ENCODE measurements at regions not wholly inside any gene's neighbourhood (a gene's known extent, or its start where the extent isn't known, plus 50 kb on each side); places are given as distances from the start of the nearest gene placed in this dataset.

GRCh38 chr5:3142261-3143027 is 391.0 kb upstream of the IRX2 start:
- DNase-seq (no peak), ATAC-seq (no peak)
- Histone ChIP-seq H3K4me1 (no peaks in the 10 kb centered on the region), H3K36me3 (ENCODE audit: insufficient read depth in 1 of 2, low read depth in 1 of 2) (no peaks in the 10 kb centered on the region), H3K27me3 (ENCODE audit: insufficient read depth in 3 of 3, low read length in 2 of 3) (peaks cover 0 to 2% (median 0%) of the 10 kb centered on the region in 3 donors), H3K27ac (no peak overlapping the region), H3K9me3 (no peaks in the 10 kb centered on the region), H3K4me3 (no peak overlapping the region)
- TF ChIP-seq, protein P1, sequence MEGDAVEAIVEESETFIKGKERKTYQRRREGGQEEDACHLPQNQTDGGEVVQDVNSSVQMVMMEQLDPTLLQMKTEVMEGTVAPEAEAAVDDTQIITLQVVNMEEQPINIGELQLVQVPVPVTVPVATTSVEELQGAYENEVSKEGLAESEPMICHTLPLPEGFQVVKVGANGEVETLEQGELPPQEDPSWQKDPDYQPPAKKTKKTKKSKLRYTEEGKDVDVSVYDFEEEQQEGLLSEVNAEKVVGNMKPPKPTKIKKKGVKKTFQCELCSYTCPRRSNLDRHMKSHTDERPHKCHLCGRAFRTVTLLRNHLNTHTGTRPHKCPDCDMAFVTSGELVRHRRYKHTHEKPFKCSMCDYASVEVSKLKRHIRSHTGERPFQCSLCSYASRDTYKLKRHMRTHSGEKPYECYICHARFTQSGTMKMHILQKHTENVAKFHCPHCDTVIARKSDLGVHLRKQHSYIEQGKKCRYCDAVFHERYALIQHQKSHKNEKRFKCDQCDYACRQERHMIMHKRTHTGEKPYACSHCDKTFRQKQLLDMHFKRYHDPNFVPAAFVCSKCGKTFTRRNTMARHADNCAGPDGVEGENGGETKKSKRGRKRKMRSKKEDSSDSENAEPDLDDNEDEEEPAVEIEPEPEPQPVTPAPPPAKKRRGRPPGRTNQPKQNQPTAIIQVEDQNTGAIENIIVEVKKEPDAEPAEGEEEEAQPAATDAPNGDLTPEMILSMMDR (IDR thresholded peaks at IDR 0.05) = no peak
- intact Hi-C loops (cut with DNase I) = no loop called here
- WGBS, 3 donors = 80 to 85% (median 80%) methylated on average over 25 of the region's 25 CpGs

DNA sequence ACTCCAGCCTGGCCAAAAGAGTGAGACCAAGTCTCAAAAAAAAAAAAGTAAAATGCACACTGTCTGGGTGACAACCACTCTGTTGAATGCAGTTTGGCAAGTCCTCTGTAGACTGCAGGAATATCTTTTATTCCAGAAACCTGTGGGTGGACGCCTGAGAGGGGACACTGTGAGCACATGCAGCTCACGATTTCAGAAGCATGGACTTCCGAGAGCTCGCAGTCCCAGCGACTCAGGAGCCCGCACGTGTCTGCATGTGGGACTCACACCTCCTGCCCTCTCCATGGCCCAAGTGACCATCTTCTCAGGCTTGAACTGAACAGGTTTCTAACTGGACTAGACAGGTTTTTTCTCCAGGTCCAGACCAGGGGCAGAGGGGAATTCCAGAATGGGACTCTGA is 388.6 kb upstream of the IRX2 start:
- Histone ChIP-seq H3K27me3 (ENCODE audit: insufficient read depth in 3 of 3, low read length in 2 of 3) (peaks cover 0 to 2% (median 0%) of the 10 kb centered on the region in 3 donors), H3K4me1 (no peaks in the 10 kb centered on the region), H3K36me3 (ENCODE audit: insufficient read depth in 1 of 2, low read depth in 1 of 2) (no peaks in the 10 kb centered on the region), H3K4me3 (no peak overlapping the region), H3K27ac (no peak overlapping the region), H3K9me3 (no peaks in the 10 kb centered on the region)
- 93 to 96% (median 93%) methylated on average over 7 of the region's 7 CpGs for WGBS, 3 donors
- TF ChIP-seq, protein P1 (IDR thresholded peaks at IDR 0.05) = no peak
- DNase-seq = no peak
- intact Hi-C loops (cut with DNase I) = no loop called here
- ATAC-seq = no peak

DNA sequence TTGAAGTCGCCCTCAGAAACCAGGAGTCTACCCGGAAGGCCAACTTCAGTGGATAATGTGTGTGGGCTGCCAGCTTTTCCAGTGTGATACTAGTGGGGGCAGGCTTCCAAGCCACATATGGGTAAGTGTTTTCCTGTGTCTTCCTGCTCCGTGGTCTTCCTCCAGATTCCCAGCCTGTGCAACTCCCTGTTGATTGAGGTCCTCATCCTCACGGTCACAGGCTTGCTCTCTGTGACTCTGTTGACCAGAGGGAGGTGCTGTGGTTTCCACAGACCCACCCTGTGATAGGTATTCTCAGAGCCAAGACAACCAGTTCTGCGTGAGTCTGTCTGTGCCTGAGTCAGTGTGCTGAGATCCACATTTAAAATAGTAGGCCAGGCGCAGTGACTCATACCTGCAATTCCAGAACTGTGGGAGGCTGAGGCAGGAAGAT is 388.0 kb upstream of the IRX2 start:
- no peaks in the 10 kb centered on the region for H3K9me3 ChIP-seq
- H3K4me3 ChIP-seq = no peak overlapping the region
- intact Hi-C loops (cut with DNase I) = no loop called here
- H3K4me1 ChIP-seq = no peaks in the 10 kb centered on the region
- DNase-seq = no peak
- ATAC-seq = no peak
- WGBS, 3 donors = 65 to 69% (median 67%) methylated on average over 6 of the region's 6 CpGs
- no peaks in the 10 kb centered on the region for H3K36me3 ChIP-seq (ENCODE audit: insufficient read depth in 1 of 2, low read depth in 1 of 2)
- peaks cover 0 to 2% (median 0%) of the 10 kb centered on the region in 3 donors for H3K27me3 ChIP-seq (ENCODE audit: insufficient read depth in 3 of 3, low read length in 2 of 3)
- TF ChIP-seq, protein P1 (IDR thresholded peaks at IDR 0.05) = no peak
- no peak overlapping the region for H3K27ac ChIP-seq

DNA sequence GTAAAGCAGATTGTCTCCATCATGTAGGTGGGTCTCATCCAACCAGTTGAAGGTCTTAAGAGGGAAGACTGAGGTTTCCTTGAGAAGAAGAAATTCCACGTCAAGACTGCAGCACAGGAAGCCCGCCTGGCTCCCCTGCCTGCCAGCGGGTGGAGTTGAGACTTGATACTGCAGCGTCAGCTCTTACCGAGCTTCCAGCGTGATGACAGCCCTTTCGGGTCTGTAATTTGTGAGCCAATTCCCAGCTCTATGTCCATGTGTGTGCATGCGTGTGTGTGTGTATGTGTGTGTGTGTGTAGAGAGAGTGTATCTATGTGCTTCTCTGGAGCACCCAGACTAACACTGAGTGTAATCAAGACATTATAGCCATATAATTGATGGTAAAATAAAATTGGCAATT is 379.7 kb upstream of the IRX2 start:
- no peak for ATAC-seq
- Histone ChIP-seq H3K36me3 (ENCODE audit: insufficient read depth in 1 of 2, low read depth in 1 of 2) (no peaks in the 10 kb centered on the region), H3K4me3 (no peak overlapping the region), H3K4me1 (no peaks in the 10 kb centered on the region), H3K9me3 (no peaks in the 10 kb centered on the region), H3K27ac (no peak overlapping the region), H3K27me3 (ENCODE audit: insufficient read depth in 3 of 3, low read length in 2 of 3) (no peaks in the 10 kb centered on the region)
- WGBS, 3 donors = 29 to 36% (median 32%) methylated on average over 8 of the region's 8 CpGs
- no peak for DNase-seq
- TF ChIP-seq, protein P1 (IDR thresholded peaks at IDR 0.05) = no peak
- intact Hi-C loops (cut with DNase I) = no loop called here

DNA sequence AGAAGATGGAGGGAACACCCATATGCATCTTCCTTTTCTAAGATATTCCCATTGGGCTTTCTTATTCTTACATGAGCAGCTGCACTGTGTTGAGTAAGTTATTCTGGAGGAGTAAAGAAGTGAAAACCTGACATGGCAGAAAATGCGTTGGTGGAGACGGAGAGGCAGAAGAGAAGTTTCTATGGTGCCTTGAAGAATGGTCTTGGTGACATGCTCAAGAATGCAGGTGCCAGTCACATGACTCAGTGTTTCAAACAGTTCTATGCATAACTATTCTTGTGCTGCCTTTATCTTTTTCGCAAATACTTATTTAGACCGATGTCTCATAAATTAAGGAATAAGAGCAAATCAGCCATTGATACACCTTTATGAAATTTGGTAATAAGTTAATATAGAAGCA is 377.8 kb upstream of the IRX2 start:
- DNase-seq (no peak), ATAC-seq (no peak)
- Histone ChIP-seq H3K27ac (no peak overlapping the region), H3K27me3 (ENCODE audit: insufficient read depth in 3 of 3, low read length in 2 of 3) (no peaks in the 10 kb centered on the region), H3K4me3 (no peak overlapping the region), H3K36me3 (ENCODE audit: insufficient read depth in 1 of 2, low read depth in 1 of 2) (no peaks in the 10 kb centered on the region), H3K9me3 (no peaks in the 10 kb centered on the region), H3K4me1 (no peaks in the 10 kb centered on the region)
- 91 to 93% (median 91%) methylated on average over 4 of the region's 4 CpGs for WGBS, 3 donors
- TF ChIP-seq, protein P1 (IDR thresholded peaks at IDR 0.05) = no peak
- intact Hi-C loops (cut with DNase I) = no loop called here

All from psoas muscle (tissue), 7 donors.